SK-N-MC (cell line): ENCODE measurements at regions not wholly inside any gene's neighbourhood (a gene's known extent, or its start where the extent isn't known, plus 50 kb on each side); places are given as distances from the start of the nearest gene placed in this dataset.

Experiments used
- DNase-seq: peaks from one replicate; pipeline ENCODE4 v3.0.0-alpha.2; 2011; ENCODE audit warnings: low read depth, low spot score
- H3K27ac ChIP-seq: fragments of 200-600 bp; sonication (generic); 2 replicates; pipeline ENCODE4 v1.5.1; 2016; ENCODE audit warnings: mixed run types
- H3K36me3 ChIP-seq: fragments of 200-600 bp; sonication (generic); 2 replicates; pipeline ENCODE4 v1.6.1; 2017; ENCODE audit warnings: antibody characterized with exemption, low read length, mixed read lengths; ENCODE audit not compliant: insufficient read depth
- H3K4me3 ChIP-seq: fragments of 200-600 bp; sonication (generic); 2 replicates; pipeline ENCODE4 v1.5.1; 2016
- H3K9ac ChIP-seq: fragments of 200-600 bp; sonication (generic); 2 replicates; pipeline ENCODE4 v1.8.0; 2017; ENCODE audit warnings: mixed run types, mixed read lengths; ENCODE audit not compliant: insufficient read length
- H3K9me3 ChIP-seq: fragments of 200-600 bp; sonication (generic); 2 replicates; pipeline ENCODE4 v1.6.1; 2017; ENCODE audit warnings: low read depth, mild to moderate bottlenecking, antibody characterized with exemption, low read length, moderate library complexity, mixed read lengths
- EZH2 ChIP-seq: fragments of 200-600 bp; sonication (generic); IDR thresholded peaks from one replicate; pipeline ENCODE4 v1.6.1; 2017; ENCODE audit warnings: antibody characterized with exemption
- FOXP2 ChIP-seq: optimal IDR thresholded peaks from 2 replicates; pipeline ENCODE3; 2011; ENCODE audit warnings: mild to moderate bottlenecking, moderate library complexity; ENCODE audit not compliant: insufficient read depth; ENCODE audit errors: extremely low read length, control extremely low read depth
- POLR2AphosphoS5 ChIP-seq: IDR thresholded peaks from 2 replicates; pipeline ENCODE4 v1.6.1; 2012; ENCODE audit warnings: mild to moderate bottlenecking, low read depth, low read length, borderline replicate concordance

DNA sequence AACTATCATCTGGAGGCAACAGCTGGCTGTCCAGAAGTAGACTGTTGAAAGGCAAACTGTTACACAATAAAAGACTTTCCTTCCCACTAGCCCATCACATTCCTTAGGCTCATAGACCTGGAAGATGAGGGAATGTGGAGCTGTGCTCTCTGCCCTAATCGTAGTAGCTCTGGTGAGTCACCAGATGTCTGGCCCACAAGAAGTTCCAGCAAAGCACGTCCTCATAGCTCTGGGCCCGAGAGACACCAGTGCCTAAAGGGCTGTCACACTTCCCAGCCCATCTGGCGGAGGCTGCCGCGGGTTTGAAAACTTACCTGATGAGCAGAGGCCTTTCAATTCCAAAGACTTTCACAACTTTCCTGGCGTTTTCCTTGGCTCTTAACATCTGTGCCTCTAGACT, 81.7 kb upstream of the STOX2 start:
- no peak overlapping the region for H3K4me3 ChIP-seq

DNA sequence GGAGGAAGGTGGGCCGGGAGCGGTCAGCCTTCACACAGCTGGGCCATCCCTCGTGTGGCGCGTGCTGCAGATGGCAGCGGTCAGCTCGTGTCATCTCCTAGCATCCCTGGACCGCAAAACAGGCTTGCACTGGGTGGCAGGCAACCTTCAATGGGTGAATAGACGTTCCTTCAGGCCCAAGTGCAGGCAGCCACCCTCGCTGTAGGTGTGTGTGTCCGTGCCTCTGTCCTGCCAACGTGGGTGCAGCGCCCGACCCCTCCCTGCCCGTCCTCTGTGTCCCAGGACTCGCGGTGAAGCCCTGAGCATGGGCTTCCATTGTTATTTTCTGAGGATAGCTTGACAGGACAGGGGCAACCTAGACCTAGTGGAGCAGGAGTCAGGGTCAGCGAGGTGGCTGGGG, 79.8 kb upstream of the STOX2 start:
- Histone ChIP-seq H3K36me3 (no peaks in the 10 kb centered on the region), H3K27ac (no peak overlapping the region), H3K9me3 (no peaks in the 10 kb centered on the region), H3K4me3 (no peak overlapping the region), H3K9ac (no peak overlapping the region)
- DNase-seq: no peak
- TF ChIP-seq EZH2: no peak
- TF ChIP-seq POLR2AphosphoS5: no peak
- TF ChIP-seq FOXP2: no peak

More for the DNA sequence above, 81.7 kb upstream of the STOX2 start:
- TF ChIP-seq POLR2AphosphoS5 (no peak), FOXP2 (no peak), EZH2 (no peak)
- Histone ChIP-seq H3K9me3 (no peaks in the 10 kb centered on the region), H3K9ac (no peak overlapping the region), H3K27ac (no peak overlapping the region), H3K36me3 (no peaks in the 10 kb centered on the region)
- DNase-seq: no peak

DNA sequence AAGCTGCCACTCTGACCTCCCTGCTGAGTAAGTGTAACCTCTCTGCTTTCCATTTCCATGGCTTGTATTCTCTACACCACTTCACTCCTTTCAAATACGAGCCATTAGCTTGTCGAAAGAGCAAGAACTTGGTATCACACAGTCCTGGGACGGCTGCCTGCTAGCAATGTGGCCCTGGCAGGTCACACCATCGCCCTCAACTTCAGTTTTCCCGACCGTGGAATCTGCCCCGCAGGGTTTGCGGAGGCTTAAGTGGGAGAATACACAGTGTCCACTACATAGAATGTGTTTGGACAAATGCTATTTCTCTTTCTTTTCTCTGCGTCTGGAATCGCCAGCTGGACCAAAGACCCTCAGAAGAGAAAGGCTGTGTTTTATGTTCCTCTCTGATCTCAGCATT, 78.6 kb upstream of the STOX2 start:
- Histone ChIP-seq H3K36me3 (no peaks in the 10 kb centered on the region), H3K4me3 (no peak overlapping the region), H3K9ac (no peak overlapping the region), H3K9me3 (no peaks in the 10 kb centered on the region), H3K27ac (no peak overlapping the region)
- no peak for DNase-seq
- TF ChIP-seq FOXP2 (no peak), POLR2AphosphoS5 (no peak), EZH2 (no peak)

DNA sequence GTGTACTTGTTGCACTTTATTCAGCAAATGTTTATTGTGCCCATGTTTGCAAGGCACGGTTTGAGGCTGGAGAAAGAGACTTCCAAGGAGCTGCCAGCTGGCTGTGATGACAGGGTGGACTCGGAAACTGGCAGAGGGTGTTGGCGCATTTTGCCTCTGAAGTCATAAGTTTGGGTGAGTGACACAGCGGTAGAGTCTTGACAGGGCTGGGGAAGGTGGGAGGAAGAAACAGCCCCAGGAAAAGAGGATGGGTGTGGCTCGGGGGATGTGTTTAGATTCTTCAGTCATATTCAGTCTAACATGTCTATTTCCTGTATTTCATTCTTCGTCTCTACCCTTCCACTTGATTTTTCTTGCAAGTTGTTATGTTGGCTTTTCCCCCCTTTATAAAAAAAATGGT, 77.0 kb upstream of the STOX2 start:
- no peak for DNase-seq
- no peak for TF ChIP-seq EZH2
- no peak for TF ChIP-seq FOXP2
- TF ChIP-seq POLR2AphosphoS5: no peak
- Histone ChIP-seq H3K27ac (peak overlapping the region; percentile 2; the same call in 1 of the 2 replicates), H3K9me3 (no peaks in the 10 kb centered on the region), H3K9ac (no peak overlapping the region), H3K36me3 (no peaks in the 10 kb centered on the region), H3K4me3 (peak overlapping the region; percentile 24; the same call in 1 of the 2 replicates)

DNA sequence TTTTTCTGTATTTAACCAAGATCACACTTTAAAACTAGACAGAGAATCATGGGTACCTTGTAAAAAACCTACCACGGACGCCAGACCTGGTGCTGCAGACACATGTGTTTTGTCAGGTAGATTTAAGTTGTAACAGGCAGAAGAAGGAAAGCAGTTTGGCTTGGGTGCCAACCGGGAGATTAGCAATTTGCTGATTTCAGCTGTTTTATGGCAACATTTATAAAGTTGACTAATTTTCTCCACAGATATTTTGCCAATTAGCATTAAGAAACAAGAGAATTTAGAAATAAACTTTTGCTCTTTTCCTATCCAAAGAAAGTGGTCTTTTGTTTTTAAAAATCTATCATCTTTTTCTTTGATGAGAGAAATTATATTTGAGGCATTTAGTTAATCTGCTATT, 76.3 kb upstream of the STOX2 start:
- Histone ChIP-seq H3K9me3 (no peaks in the 10 kb centered on the region), H3K36me3 (no peaks in the 10 kb centered on the region), H3K9ac (peak overlapping the region; percentile 29), H3K4me3 (peak overlapping the region; percentile 24; the same call in 1 of the 2 replicates), H3K27ac (peak overlapping the region; percentile 2; the same call in 1 of the 2 replicates)
- TF ChIP-seq EZH2 (no peak), POLR2AphosphoS5 (no peak), FOXP2 (no peak)
- DNase-seq: no peak

DNA sequence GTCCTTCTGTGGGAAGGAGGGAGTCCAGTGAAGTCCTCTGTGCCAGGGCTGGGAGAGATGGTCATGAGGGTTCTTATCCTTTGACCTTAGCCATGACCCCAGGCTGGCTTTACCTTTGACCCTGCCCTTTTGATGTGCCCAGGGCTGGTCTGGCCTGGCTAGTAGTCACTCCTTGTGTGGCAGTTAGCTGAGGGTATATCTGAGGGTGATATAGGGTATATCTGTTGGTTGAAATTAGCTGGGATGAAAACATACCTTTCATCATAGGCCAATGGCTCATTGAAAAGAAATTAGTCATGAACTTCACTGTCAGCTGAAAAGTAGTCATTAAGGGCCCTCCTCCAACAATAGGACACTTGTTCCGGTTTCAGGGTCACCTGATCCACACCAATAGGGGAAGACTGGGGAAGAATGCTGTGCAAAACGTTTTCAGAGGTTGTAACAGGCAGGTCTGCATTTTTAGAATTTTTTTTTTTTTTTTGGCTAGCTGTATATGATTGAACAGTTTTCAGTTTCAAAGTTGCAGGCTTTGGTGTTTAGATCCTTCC, 74.6 kb upstream of the STOX2 start:
- H3K4me3 ChIP-seq: no peak overlapping the region
- H3K36me3 ChIP-seq: no peaks in the 10 kb centered on the region
- no peak overlapping the region for H3K27ac ChIP-seq
- DNase-seq: no peak
- no peaks in the 10 kb centered on the region for H3K9me3 ChIP-seq
- no peak overlapping the region for H3K9ac ChIP-seq
- TF ChIP-seq POLR2AphosphoS5: no peak
- TF ChIP-seq FOXP2: no peak
- no peak for TF ChIP-seq EZH2

DNA sequence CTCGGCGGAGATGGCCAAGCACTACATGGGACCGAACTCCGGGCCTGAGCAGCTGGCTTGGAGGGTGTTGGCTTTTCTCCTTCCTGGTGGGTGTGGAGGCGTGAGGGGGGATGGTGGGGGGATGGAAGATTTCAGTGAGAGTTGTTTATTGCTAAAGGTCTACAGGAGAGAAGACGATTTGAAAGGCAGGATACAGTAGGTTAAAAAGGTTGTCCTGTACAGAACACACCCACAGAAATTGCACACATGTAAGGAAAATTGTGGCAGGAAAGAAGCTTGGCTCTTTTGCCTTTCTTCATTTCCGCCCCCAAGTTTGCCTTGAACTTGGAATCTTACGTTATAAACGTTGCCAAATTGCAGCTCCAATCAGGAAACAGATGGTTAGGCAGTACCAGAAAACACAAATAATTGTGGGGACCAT, 74.1 kb upstream of the STOX2 start:
- Histone ChIP-seq H3K9ac (no peak overlapping the region), H3K4me3 (no peak overlapping the region), H3K27ac (no peak overlapping the region), H3K36me3 (no peaks in the 10 kb centered on the region), H3K9me3 (no peaks in the 10 kb centered on the region)
- no peak for TF ChIP-seq EZH2
- no peak for TF ChIP-seq POLR2AphosphoS5
- no peak for TF ChIP-seq FOXP2
- no peak for DNase-seq

DNA sequence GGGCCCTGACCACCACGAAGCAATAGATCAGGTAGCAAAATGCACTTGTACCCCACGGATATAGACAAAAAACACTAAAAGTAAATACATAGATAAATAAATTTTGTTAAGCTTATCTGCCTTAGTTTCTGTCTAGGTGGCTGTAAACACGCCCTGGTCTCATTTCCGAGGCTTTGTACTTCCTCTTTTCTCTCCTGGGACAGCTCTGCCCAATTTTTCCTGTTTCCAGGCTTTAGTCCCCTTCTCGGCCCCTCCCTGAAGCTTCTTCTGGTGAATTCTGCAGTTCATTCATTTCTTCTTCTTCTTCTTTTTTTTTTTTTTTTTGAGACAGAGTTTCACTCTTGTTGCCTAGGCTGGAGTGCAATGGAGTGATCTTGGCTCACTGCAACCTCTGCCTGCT, 73.4 kb upstream of the STOX2 start:
- TF ChIP-seq FOXP2 (no peak), EZH2 (no peak), POLR2AphosphoS5 (no peak)
- Histone ChIP-seq H3K36me3 (no peaks in the 10 kb centered on the region), H3K27ac (no peak overlapping the region), H3K4me3 (no peak overlapping the region), H3K9ac (no peak overlapping the region), H3K9me3 (no peaks in the 10 kb centered on the region)
- DNase-seq: no peak

DNA sequence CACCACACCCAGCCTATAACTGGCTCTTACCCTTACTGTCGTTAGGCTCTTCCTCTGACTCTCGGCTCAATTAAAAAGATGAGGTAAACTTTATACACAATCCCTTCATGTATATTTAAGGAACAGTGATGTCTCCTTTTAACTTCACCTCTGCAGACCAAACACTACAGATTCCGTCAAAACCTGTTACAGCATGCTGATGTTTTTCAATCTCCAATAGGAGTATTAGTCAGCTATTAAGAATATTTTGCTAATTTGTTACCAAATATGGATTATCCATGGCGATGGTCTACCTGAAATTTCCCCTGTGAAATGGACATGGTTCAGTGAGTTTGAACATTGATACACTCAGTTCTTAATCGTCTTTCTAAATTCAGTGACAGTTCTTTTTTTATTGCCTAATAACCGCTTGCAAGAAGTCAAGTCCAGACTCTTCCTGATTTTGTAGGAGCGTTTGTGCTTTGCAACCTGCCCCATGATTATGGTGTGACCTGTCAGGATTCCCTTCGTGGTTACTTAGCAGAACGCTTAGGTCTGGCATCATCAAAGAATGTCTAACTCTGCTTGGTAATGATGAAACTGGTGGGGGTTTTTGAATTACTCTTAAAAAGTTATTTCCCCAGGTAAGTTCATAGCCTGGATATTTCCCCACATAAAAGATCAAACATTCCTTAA, 72.2 kb upstream of the STOX2 start:
- no peak for TF ChIP-seq POLR2AphosphoS5
- TF ChIP-seq EZH2: no peak
- no peak for TF ChIP-seq FOXP2
- no peaks in the 10 kb centered on the region for H3K36me3 ChIP-seq
- no peak for DNase-seq
- H3K9me3 ChIP-seq: no peaks in the 10 kb centered on the region
- no peak overlapping the region for H3K4me3 ChIP-seq
- no peak overlapping the region for H3K9ac ChIP-seq
- no peak overlapping the region for H3K27ac ChIP-seq
